Femur (tissue), 1 donor: ENCODE measurements at regions not wholly inside any gene's neighbourhood (a gene's known extent, or its start where the extent isn't known, plus 50 kb on each side); places are given as distances from the start of the nearest gene placed in this dataset.

Experiments used
- DNase-seq: peaks from one replicate; pipeline ENCODE4 v3.0.0-alpha.2; 2017

DNA sequence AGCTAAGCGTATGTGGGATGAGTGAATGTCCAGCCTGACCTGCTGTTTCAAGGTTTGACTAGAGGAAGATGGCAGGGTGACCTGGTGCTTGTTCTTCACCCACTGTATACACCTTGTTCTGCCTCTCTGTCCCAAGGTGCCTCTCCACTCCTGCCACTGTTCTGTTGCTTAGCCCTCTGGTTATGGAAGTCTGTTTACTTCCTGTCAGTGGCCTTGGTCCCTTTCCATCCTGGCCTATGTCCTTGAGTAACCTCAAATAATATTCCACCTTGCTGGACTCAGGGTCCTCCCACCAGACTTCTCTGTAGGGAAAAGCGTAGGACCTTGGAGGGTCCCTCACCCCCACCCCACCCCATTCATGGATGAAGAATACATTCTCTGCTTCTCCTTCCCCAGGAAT, 73.2 kb upstream of the SALL1 start:
- no peak for DNase-seq

DNA sequence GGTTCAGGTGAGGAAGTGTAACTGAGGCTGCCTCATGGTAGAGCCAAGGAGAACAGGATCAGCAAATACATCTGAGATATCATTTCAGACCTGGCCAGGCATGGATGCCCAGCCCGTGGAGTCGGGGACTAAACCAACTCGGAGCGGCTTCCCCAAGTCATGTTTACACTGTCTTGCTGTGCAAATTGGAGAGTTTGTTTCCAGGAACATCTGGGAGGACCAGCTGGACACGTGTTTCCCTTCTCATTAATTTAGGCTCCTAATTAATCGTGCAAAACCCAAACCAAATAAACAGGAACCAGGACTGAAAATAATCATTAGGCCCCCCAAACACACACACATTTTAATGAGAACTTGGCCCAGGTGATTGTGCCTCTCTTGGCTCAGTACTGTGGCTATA, 70.9 kb upstream of the SALL1 start:
- no peak for DNase-seq

DNA sequence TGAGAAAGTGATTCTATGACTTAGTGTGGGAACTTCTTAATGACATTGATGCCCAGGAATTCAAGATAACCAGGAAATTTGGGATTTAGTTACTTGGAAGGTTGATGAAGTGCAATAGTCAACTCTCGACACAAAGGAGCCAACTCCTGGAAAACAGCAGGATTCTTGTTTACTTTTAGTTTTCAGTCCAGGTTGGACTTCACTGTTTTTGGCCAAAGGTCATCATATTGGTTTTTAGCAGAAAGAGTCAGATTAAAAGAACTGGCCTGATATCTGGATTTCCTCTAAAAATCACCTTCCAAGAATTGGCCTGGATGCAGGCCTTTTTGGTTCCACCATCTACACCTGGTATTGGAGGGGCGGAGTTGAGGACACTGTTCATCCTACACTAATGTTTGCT, 60.1 kb upstream of the SALL1 start:
- no peak for DNase-seq

DNA sequence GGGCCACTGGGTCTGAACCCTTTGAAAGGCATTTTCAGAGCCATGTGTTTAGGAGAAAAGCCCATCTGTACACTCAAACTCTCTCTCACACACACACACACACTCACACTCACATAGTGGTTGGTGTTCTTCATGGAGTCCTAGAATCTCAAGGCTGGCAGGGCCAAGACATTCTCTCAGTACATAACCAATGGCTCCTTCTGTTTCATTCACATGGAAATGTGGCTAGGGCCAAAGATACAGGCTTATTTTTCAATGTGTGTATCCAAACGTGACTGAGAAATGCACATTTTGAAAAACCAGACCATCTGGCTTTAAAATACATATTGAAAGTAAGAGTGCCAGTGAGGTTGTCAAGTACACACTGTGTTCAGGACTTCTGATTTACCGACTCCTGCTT, 59.0 kb upstream of the SALL1 start:
- no peak for DNase-seq

DNA sequence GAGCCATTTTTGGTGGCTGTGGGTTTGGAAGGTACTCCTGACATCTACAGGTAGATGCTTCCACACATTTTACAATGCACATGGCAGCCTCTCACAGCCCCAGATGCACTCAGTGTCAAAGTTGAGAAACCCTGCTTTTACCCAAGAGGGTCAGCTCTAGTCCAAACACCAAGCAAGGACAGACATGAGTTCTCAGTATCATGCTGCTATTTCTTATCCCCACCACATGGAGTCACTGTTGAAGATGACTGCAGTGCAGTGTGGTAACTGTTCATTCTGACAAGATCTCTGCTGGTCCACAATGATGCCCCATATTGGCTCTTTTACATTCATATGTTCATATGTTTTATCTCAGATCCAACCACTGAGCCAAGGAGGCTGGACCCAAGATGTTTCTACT, 50.5 kb upstream of the SALL1 start:
- no peak for DNase-seq
